ENCODE measurements at regions not wholly inside any gene's neighbourhood (a gene's known extent, or its start where the extent isn't known, plus 50 kb on each side); places are given as distances from the start of the nearest gene placed in this dataset.

- Histone ChIP-seq H3K36me3 (replicated peaks in 1 of 2) (no peaks in the 10 kb centered on the region), H3K4me1 (replicated peaks in 1 of 2) (no peaks in the 10 kb centered on the region), H3K4me3 (no peak overlapping the region), H3K9me3 (replicated peaks in 1 of 3) (no peaks in the 10 kb centered on the region), H3K27me3 (no peaks in the 10 kb centered on the region), H3K27ac (no peak overlapping the region)
- intact Hi-C loops (cut with DNase I) = no loop called here
- TF ChIP-seq POLR2A (IDR thresholded peaks at IDR 0.05) (no peak), CTCF (IDR thresholded peaks at IDR 0.05) (no peak)
- 70 to 87% (median 80%) methylated on average over 3 of the region's 3 CpGs for WGBS, 4 donors
- DNase-seq = no peak
Measured at GRCh38 chr2:147441182-147441581, 403.6 kb upstream of the ACVR2A start.

GRCh38 chr2:147440734-147441133, 404.1 kb upstream of the ACVR2A start:
- H3K27ac ChIP-seq = no peak overlapping the region
- no peak for DNase-seq
- 79 to 90% (median 84%) methylated on average over 1 of the region's 1 CpG for WGBS, 4 donors
- intact Hi-C loops (cut with DNase I) = no loop called here
- H3K4me3 ChIP-seq = no peak overlapping the region
- TF ChIP-seq CTCF (IDR thresholded peaks at IDR 0.05) (no peak), POLR2A (IDR thresholded peaks at IDR 0.05) (no peak)
- H3K9me3 ChIP-seq (replicated peaks in 1 of 3) = no peaks in the 10 kb centered on the region
- no peaks in the 10 kb centered on the region for H3K27me3 ChIP-seq
- H3K4me1 ChIP-seq (replicated peaks in 1 of 2) = no peaks in the 10 kb centered on the region
- H3K36me3 ChIP-seq (replicated peaks in 1 of 2) = no peaks in the 10 kb centered on the region

GRCh38 chr2:147439986-147440385, 404.8 kb upstream of the ACVR2A start:
- no peak for DNase-seq
- no peak for TF ChIP-seq POLR2A (IDR thresholded peaks at IDR 0.05)
- no peak for TF ChIP-seq CTCF (IDR thresholded peaks at IDR 0.05)
- no peaks in the 10 kb centered on the region for H3K9me3 ChIP-seq (replicated peaks in 1 of 3)
- no peaks in the 10 kb centered on the region for H3K27me3 ChIP-seq
- intact Hi-C loops (cut with DNase I) = no loop called here
- H3K4me3 ChIP-seq = no peak overlapping the region
- no peaks in the 10 kb centered on the region for H3K36me3 ChIP-seq (replicated peaks in 1 of 2)
- no peaks in the 10 kb centered on the region for H3K4me1 ChIP-seq (replicated peaks in 1 of 2)
- H3K27ac ChIP-seq = no peak overlapping the region

GRCh38 chr2:147438882-147439281, 405.9 kb upstream of the ACVR2A start:
- H3K4me1 ChIP-seq (replicated peaks in 1 of 2) = no peaks in the 10 kb centered on the region
- WGBS, 4 donors = 83 to 90% (median 88%) methylated on average over 8 of the region's 8 CpGs
- TF ChIP-seq POLR2A (IDR thresholded peaks at IDR 0.05) = no peak
- TF ChIP-seq CTCF (IDR thresholded peaks at IDR 0.05) = no peak
- intact Hi-C loops (cut with DNase I) = no loop called here
- no peaks in the 10 kb centered on the region for H3K27me3 ChIP-seq
- no peak overlapping the region for H3K27ac ChIP-seq
- H3K9me3 ChIP-seq (replicated peaks in 1 of 3) = no peaks in the 10 kb centered on the region
- no peak for DNase-seq
- no peak overlapping the region for H3K4me3 ChIP-seq
- no peaks in the 10 kb centered on the region for H3K36me3 ChIP-seq (replicated peaks in 1 of 2)
